Panc1 (cell line): ENCODE measurements at regions not wholly inside any gene's neighbourhood (a gene's known extent, or its start where the extent isn't known, plus 50 kb on each side); places are given as distances from the start of the nearest gene placed in this dataset.

Source experiments
- ATAC-seq: fragments of 200-7000 bp; cut with Tn5 transposase; 2 replicates; pipeline ENCODE4 v1.9.1; 2020; ENCODE audit warnings: mild to moderate bottlenecking, moderate library complexity
- BruUV-seq: library from RNA; stranded (reverse); fragments of 400-500 nt; replicated peaks from 2 replicates; lab custom pipeline; 2021; lab: Mats Ljungman, UMichigan
- CTCF ChIA-PET: fragments of 300-600 bp; sonication (Branson Sonifier 250); formaldehyde crosslinking; loops from one replicate; lab custom pipeline; 2022; ENCODE audit warnings: antibody characterized with exemption; lab: Charles Lee
- POLR2A ChIA-PET: fragments of 300-600 bp; sonication (Branson Sonifier 250); formaldehyde crosslinking; loops from one replicate; lab custom pipeline; 2022; ENCODE audit warnings: antibody characterized with exemption; lab: Charles Lee
- DNase-seq: peaks from one replicate; pipeline ENCODE4 v3.0.0-alpha.2; 2010; ENCODE audit warnings: low read depth, low spot score
- H3K27ac ChIP-seq: 2 replicates; pipeline ENCODE4 v1.5.1; 2011; ENCODE audit warnings: mild to moderate bottlenecking, low read length, inconsistent platforms
- H3K27me3 ChIP-seq: fragments of 200-500 bp; sonication (Bioruptor generic); 2 replicates; pipeline ENCODE4 v1.6.0; 2014; ENCODE audit warnings: low read length, inconsistent platforms; ENCODE audit not compliant: control insufficient read depth, insufficient read depth
- H3K36me3 ChIP-seq: fragments of 200-500 bp; sonication (Bioruptor generic); 2 replicates; pipeline ENCODE4 v1.5.1; 2014; ENCODE audit warnings: inconsistent platforms, mild to moderate bottlenecking, low read length, moderate library complexity; ENCODE audit not compliant: control insufficient read depth, insufficient read depth
- H3K4me1 ChIP-seq: 2 replicates; pipeline ENCODE4 v1.5.1; 2011; ENCODE audit warnings: inconsistent platforms, mild to moderate bottlenecking, low read length, moderate library complexity; ENCODE audit not compliant: control insufficient read depth, insufficient read depth
- H3K4me3 ChIP-seq, 2 experiments: 2 replicates each; pipeline ENCODE4 v1.5.1; 2011 to 2012; ENCODE audit warnings: low read depth in 2 of 2, low read length in 2 of 2, mild to moderate bottlenecking in 2 of 2, inconsistent platforms in 1 of 2, moderate library complexity in 1 of 2
- H3K9me3 ChIP-seq: fragments of 200-500 bp; sonication (Bioruptor generic); 2 replicates; pipeline ENCODE4 v1.5.1; 2014; ENCODE audit warnings: low read depth, mild to moderate bottlenecking, inconsistent platforms, low read length, moderate library complexity; ENCODE audit not compliant: control insufficient read depth, insufficient read depth
- POLR2AphosphoS5 ChIP-seq: IDR thresholded peaks from 2 replicates; pipeline ENCODE4 v1.6.1; 2012; ENCODE audit warnings: mild to moderate bottlenecking, low read depth, low read length, moderate library complexity
- REST ChIP-seq, 2 experiments: IDR thresholded peaks; 2 replicates each; pipeline ENCODE4 v1.6.1; 2011 to 2012; ENCODE audit warnings: low read depth in 2 of 2, control low read depth in 1 of 2, low read length in 1 of 2, mild to moderate bottlenecking in 1 of 2, moderate library complexity in 1 of 2; ENCODE audit not compliant: insufficient read depth in 1 of 2
- SIN3A ChIP-seq: IDR thresholded peaks from 2 replicates; pipeline ENCODE4 v1.6.1; 2012; ENCODE audit warnings: low read depth, mild to moderate bottlenecking, low read length, moderate library complexity, borderline replicate concordance; ENCODE audit not compliant: insufficient read depth
- TCF7L2 ChIP-seq: IDR thresholded peaks from 2 replicates; pipeline ENCODE4 v1.6.1; 2011; ENCODE audit warnings: mild to moderate bottlenecking, low read depth, low read length, inconsistent platforms
- in situ Hi-C: cut with HindIII; loops from 2 replicates; pipeline ENCODE4 v1.10.0; 2016; ENCODE audit warnings: low sequenced_read_pairs, low pct_unique_long_range_greater_than_20kb
- intact Hi-C: fragments of 100-400 bp; cut with micrococcal nuclease; formaldehyde crosslinking; loops from one replicate; pipeline ENCODE4 v1.10.0; 2022; ENCODE audit not compliant: unreplicated experiment
- TF ChIP-seq, protein P1 (sequence below): fragments of 450-650 bp; IDR thresholded peaks from 2 replicates; pipeline ENCODE4 v1.5.1; 2017; ENCODE audit warnings: mild to moderate bottlenecking

GRCh38 chr17:13426991-13427390, 174.7 kb downstream of the HS3ST3A1 start:
- no peaks in the 10 kb centered on the region for H3K4me1 ChIP-seq
- ChIA-PET CTCF (no interaction called here), POLR2A (no interaction called here)
- no TSS peak for BruUV-seq
- H3K27ac ChIP-seq: no peak overlapping the region
- intact Hi-C loops: no loop called here
- no peaks in the 10 kb centered on the region for H3K27me3 ChIP-seq
- no peak overlapping the region for H3K4me3 ChIP-seq
- in situ Hi-C loops: no loop called here
- TF ChIP-seq POLR2AphosphoS5 (no peak), TCF7L2 (no peak), SIN3A (no peak), REST (IDR thresholded peaks at IDR 0.05; ENCODE audit: insufficient read depth in 1 of 2, low read depth in 2 of 2, low read length in 1 of 2) (no peak)
- TF ChIP-seq, protein P1, sequence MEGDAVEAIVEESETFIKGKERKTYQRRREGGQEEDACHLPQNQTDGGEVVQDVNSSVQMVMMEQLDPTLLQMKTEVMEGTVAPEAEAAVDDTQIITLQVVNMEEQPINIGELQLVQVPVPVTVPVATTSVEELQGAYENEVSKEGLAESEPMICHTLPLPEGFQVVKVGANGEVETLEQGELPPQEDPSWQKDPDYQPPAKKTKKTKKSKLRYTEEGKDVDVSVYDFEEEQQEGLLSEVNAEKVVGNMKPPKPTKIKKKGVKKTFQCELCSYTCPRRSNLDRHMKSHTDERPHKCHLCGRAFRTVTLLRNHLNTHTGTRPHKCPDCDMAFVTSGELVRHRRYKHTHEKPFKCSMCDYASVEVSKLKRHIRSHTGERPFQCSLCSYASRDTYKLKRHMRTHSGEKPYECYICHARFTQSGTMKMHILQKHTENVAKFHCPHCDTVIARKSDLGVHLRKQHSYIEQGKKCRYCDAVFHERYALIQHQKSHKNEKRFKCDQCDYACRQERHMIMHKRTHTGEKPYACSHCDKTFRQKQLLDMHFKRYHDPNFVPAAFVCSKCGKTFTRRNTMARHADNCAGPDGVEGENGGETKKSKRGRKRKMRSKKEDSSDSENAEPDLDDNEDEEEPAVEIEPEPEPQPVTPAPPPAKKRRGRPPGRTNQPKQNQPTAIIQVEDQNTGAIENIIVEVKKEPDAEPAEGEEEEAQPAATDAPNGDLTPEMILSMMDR: no peak
- DNase-seq: no peak
- H3K36me3 ChIP-seq: no peaks in the 10 kb centered on the region
- ATAC-seq: no peak
- no peaks in the 10 kb centered on the region for H3K9me3 ChIP-seq

GRCh38 chr17:13425390-13425789, 176.3 kb downstream of the HS3ST3A1 start:
- CTCF ChIA-PET: no interaction called here
- POLR2A ChIA-PET: no interaction called here

More at GRCh38 chr17:13425390-13425789, 176.3 kb downstream of the HS3ST3A1 start:
- TF ChIP-seq SIN3A (no peak), REST (IDR thresholded peaks at IDR 0.05; ENCODE audit: insufficient read depth in 1 of 2, low read depth in 2 of 2, low read length in 1 of 2) (no peak), TCF7L2 (no peak), POLR2AphosphoS5 (no peak)
- TF ChIP-seq, protein P1: no peak
- H3K9me3 ChIP-seq: no peaks in the 10 kb centered on the region
- intact Hi-C loops (no loop called here), in situ Hi-C loops (no loop called here)
- no peaks in the 10 kb centered on the region for H3K27me3 ChIP-seq
- H3K4me1 ChIP-seq: no peaks in the 10 kb centered on the region
- ATAC-seq (no peak), DNase-seq (no peak)
- H3K4me3 ChIP-seq: no peak overlapping the region
- H3K27ac ChIP-seq: no peak overlapping the region
- BruUV-seq: no TSS peak
- no peaks in the 10 kb centered on the region for H3K36me3 ChIP-seq
